H1 (cell line): ENCODE measurements at regions not wholly inside any gene's neighbourhood (a gene's known extent, or its start where the extent isn't known, plus 50 kb on each side); places are given as distances from the start of the nearest gene placed in this dataset.
A peak's percentile ranks its signal among the peaks of the same experiment; 100 is the strongest.

Source experiments
- CTCF ChIA-PET: fragments of 300-600 bp; sonication (Branson Sonifier 250); formaldehyde crosslinking; loops from one replicate; lab custom pipeline; 2021; ENCODE audit not compliant: partially characterized antibody; lab: Charles Lee
- POLR2A ChIA-PET: fragments of 300-600 bp; sonication (Branson Sonifier 250); formaldehyde crosslinking; loops from one replicate; lab custom pipeline; 2021; ENCODE audit warnings: inconsistent platforms; ENCODE audit not compliant: partially characterized antibody; lab: Charles Lee
- DNase-seq, 2 experiments: peaks; one replicate each; pipeline versions ENCODE4 v3.0.0 to v3.0.0-alpha.2; 2010 to 2022; ENCODE audit warnings: low spot score in 2 of 2, low read depth in 1 of 2, mixed read lengths in 1 of 2
- FAIRE-seq: peaks from 2 replicates; lab custom pipeline; 2011; peaks lifted over from hg19 to GRCh38; lab: Jason Lieb, UNC
- H2AFZ ChIP-seq: 2 replicates; pipeline ENCODE4 v1.8.1; 2012; ENCODE audit warnings: low read length, inconsistent platforms
- H2AK5ac ChIP-seq: 2 replicates; pipeline ENCODE4 v1.6.1; 2013; ENCODE audit warnings: low read depth, low read length
- H2BK120ac ChIP-seq: replicated peaks from 2 replicates; pipeline ENCODE3; 2013; ENCODE audit warnings: low read depth, low read length, inconsistent platforms
- H2BK12ac ChIP-seq: 2 replicates; pipeline ENCODE4 v1.6.1; 2013; ENCODE audit warnings: low read depth, low read length
- H2BK15ac ChIP-seq: 2 replicates; pipeline ENCODE4 v1.6.1; 2013; ENCODE audit warnings: low read length
- H2BK20ac ChIP-seq: 2 replicates; pipeline ENCODE4 v1.6.1; 2013; ENCODE audit warnings: low read length
- H2BK5ac ChIP-seq: 2 replicates; pipeline ENCODE4 v1.6.1; 2013; ENCODE audit warnings: low read depth, low read length
- H3K14ac ChIP-seq: 2 replicates; pipeline ENCODE4 v1.6.1; 2013; ENCODE audit warnings: inconsistent platforms; ENCODE audit not compliant: insufficient read length
- H3K18ac ChIP-seq: 2 replicates; pipeline ENCODE4 v1.6.1; 2013; ENCODE audit warnings: low read length; ENCODE audit errors: extremely low read depth
- H3K23ac ChIP-seq: 2 replicates; pipeline ENCODE4 v1.6.1; 2013; ENCODE audit warnings: inconsistent platforms; ENCODE audit not compliant: insufficient read length
- H3K23me2 ChIP-seq: 2 replicates; pipeline ENCODE4 v1.6.1; 2013; ENCODE audit warnings: low read depth, low read length
- H3K27ac ChIP-seq: 2 replicates; pipeline ENCODE4 v1.6.1; 2011; ENCODE audit warnings: low read depth, low read length, inconsistent platforms
- H3K27me3 ChIP-seq, 4 experiments: replicated peaks in 1 of 4; 1 replicate in 1 of 4; 2 replicates in 3 of 4; pipeline versions ENCODE4 v1.6.1 to v1.8.1; 2011 to 2013; ENCODE audit warnings: low read length in 3 of 4, mild to moderate bottlenecking in 3 of 4, inconsistent platforms in 2 of 4, mixed read lengths in 2 of 4, moderate library complexity in 1 of 4; ENCODE audit not compliant: control insufficient read depth in 3 of 4, insufficient read depth in 3 of 4; ENCODE audit errors: extremely low read depth in 1 of 4
- H3K36me3 ChIP-seq, 4 experiments: 2 replicates each; pipeline versions ENCODE4 v1.6.1 to v1.8.1; 2011 to 2013; ENCODE audit warnings: mild to moderate bottlenecking in 4 of 4, low read length in 3 of 4, moderate library complexity in 2 of 4, control low read depth in 1 of 4, inconsistent platforms in 1 of 4; ENCODE audit not compliant: insufficient read depth in 4 of 4, control insufficient read depth in 2 of 4
- H3K4ac ChIP-seq: replicated peaks from 2 replicates; pipeline ENCODE3; 2013; ENCODE audit warnings: low read length, low read depth, mixed read lengths, inconsistent platforms; ENCODE audit not compliant: insufficient read length
- H3K4me1 ChIP-seq, 4 experiments: replicated peaks in 1 of 4; 1 replicate in 1 of 4; 2 replicates in 3 of 4; pipeline versions ENCODE4 v1.6.1 to v1.8.1; 2011 to 2013; ENCODE audit warnings: low read length in 3 of 4, inconsistent platforms in 2 of 4, mixed read lengths in 1 of 4; ENCODE audit not compliant: insufficient read depth in 4 of 4, control insufficient read depth in 3 of 4
- H3K4me2 ChIP-seq, 2 experiments: 2 replicates each; pipeline versions ENCODE4 v1.6.1 to v1.8.1; 2011 to 2013; ENCODE audit warnings: low read depth in 2 of 2, low read length in 2 of 2, control low read depth in 1 of 2, inconsistent platforms in 1 of 2, mild to moderate bottlenecking in 1 of 2; ENCODE audit not compliant: insufficient read depth in 1 of 2
- H3K4me3 ChIP-seq, 4 experiments: fragments of 200-600, 300-600 bp in 1 of 4; sonication (generic), shearing (Covaris generic), sonication (Bioruptor Twin) in 1 of 4; 2 replicates each; pipeline versions ENCODE4 v1.5.1 to v1.8.1; 2011 to 2016; ENCODE audit warnings: low read length in 4 of 4, low read depth in 3 of 4, control low read depth in 2 of 4, inconsistent platforms in 2 of 4, mild to moderate bottlenecking in 2 of 4, mixed read lengths in 1 of 4, moderate library complexity in 1 of 4; ENCODE audit not compliant: insufficient read depth in 2 of 4; ENCODE audit errors: extremely low read depth in 1 of 4
- H3K56ac ChIP-seq: replicated peaks from 2 replicates; pipeline ENCODE3; 2013; ENCODE audit warnings: low read depth, mild to moderate bottlenecking, mixed read lengths, low read length, inconsistent platforms; ENCODE audit not compliant: insufficient read length
- H3K79me1 ChIP-seq: 2 replicates; pipeline ENCODE4 v1.6.1; 2013; ENCODE audit warnings: low read depth, low read length, control low read depth
- H3K79me2 ChIP-seq, 2 experiments: 2 replicates each; pipeline versions ENCODE4 v1.6.1 to v1.8.1; 2012 to 2013; ENCODE audit warnings: low read length in 2 of 2, mild to moderate bottlenecking in 2 of 2, inconsistent platforms in 1 of 2; ENCODE audit not compliant: insufficient read depth in 2 of 2, control insufficient read depth in 1 of 2
- H3K9ac ChIP-seq, 4 experiments: replicated peaks in 1 of 4; 1 replicate in 1 of 4; 2 replicates in 3 of 4; pipeline versions ENCODE4 v1.6.1 to v1.8.1; 2011 to 2013; ENCODE audit warnings: low read depth in 3 of 4, low read length in 3 of 4, control low read depth in 2 of 4, mild to moderate bottlenecking in 2 of 4, moderate library complexity in 2 of 4, inconsistent platforms in 1 of 4; ENCODE audit errors: extremely low read depth in 1 of 4
- H3K9me3 ChIP-seq, 2 experiments: 2 replicates each; pipeline versions ENCODE4 v1.6.1 to v1.8.1; 2012 to 2013; ENCODE audit warnings: mild to moderate bottlenecking in 2 of 2, moderate library complexity in 2 of 2, control low read depth in 1 of 2, inconsistent platforms in 1 of 2, low read depth in 1 of 2, low read length in 1 of 2, mixed read lengths in 1 of 2; ENCODE audit not compliant: insufficient read depth in 2 of 2
- H4K20me1 ChIP-seq, 2 experiments: replicated peaks in 1 of 2; 2 replicates each; pipeline versions ENCODE3 to v1.8.1; 2011 to 2013; ENCODE audit warnings: inconsistent platforms in 2 of 2, low read length in 2 of 2, mild to moderate bottlenecking in 1 of 2; ENCODE audit not compliant: insufficient read depth in 2 of 2, control insufficient read depth in 1 of 2
- H4K5ac ChIP-seq: 2 replicates; pipeline ENCODE4 v1.6.1; 2013; ENCODE audit warnings: low read length, low read depth, mixed read lengths, inconsistent platforms; ENCODE audit not compliant: insufficient read length
- H4K8ac ChIP-seq: 2 replicates; pipeline ENCODE4 v1.8.0; 2013; ENCODE audit warnings: mild to moderate bottlenecking, moderate library complexity, low read length, inconsistent platforms; ENCODE audit not compliant: insufficient read depth; ENCODE audit errors: extremely low read depth
- H4K91ac ChIP-seq: replicated peaks from 2 replicates; pipeline ENCODE3; 2013; ENCODE audit warnings: low read length, mixed read lengths, inconsistent platforms; ENCODE audit not compliant: insufficient read length
- ATF2 ChIP-seq: IDR thresholded peaks from 2 replicates; pipeline ENCODE4 v1.6.1; 2012; ENCODE audit warnings: low read length, inconsistent platforms
- CHD1 ChIP-seq: IDR thresholded peaks from 2 replicates; pipeline ENCODE4 v1.6.1; 2012; ENCODE audit warnings: low read depth, low read length, improper control_type of control experiment
- CTBP2 ChIP-seq: IDR thresholded peaks from 2 replicates; pipeline ENCODE4 v1.7.0; 2011; ENCODE audit warnings: borderline replicate concordance, mild to moderate bottlenecking, moderate library complexity, mixed read lengths, low read length; ENCODE audit not compliant: insufficient read depth, insufficient read length
- CTCF ChIP-seq, 3 experiments: IDR thresholded peaks; 1 replicate in 2 of 3; 2 replicates in 1 of 3; pipeline versions ENCODE4 v1.5.1 to v1.6.1; 2011; ENCODE audit warnings: low read length in 3 of 3, mild to moderate bottlenecking in 3 of 3, inconsistent platforms in 2 of 3, low read depth in 1 of 3, moderate library complexity in 1 of 3; ENCODE audit not compliant: insufficient read depth in 1 of 3; ENCODE audit errors: control extremely low read depth in 1 of 3
- EP300 ChIP-seq, 2 experiments: IDR thresholded peaks; 1 replicate in 1 of 2; 2 replicates in 1 of 2; pipeline ENCODE4 v1.6.1; 2011 to 2012; ENCODE audit warnings: low read depth in 2 of 2, low read length in 2 of 2, mild to moderate bottlenecking in 2 of 2, borderline replicate concordance in 1 of 2, inconsistent platforms in 1 of 2, moderate library complexity in 1 of 2
- FOSL1 ChIP-seq: IDR thresholded peaks from 2 replicates; pipeline ENCODE4 v1.6.1; 2011; ENCODE audit warnings: mild to moderate bottlenecking, low read depth, low read length, moderate library complexity; ENCODE audit not compliant: insufficient read depth
- SIX5 ChIP-seq: IDR thresholded peaks from 2 replicates; pipeline ENCODE4 v1.6.1; 2011; ENCODE audit warnings: mild to moderate bottlenecking, low read depth, low read length
- SP1 ChIP-seq: IDR thresholded peaks from 2 replicates; pipeline ENCODE4 v1.6.1; 2011; ENCODE audit warnings: low read depth, low read length
- TAF1 ChIP-seq: IDR thresholded peaks from 2 replicates; pipeline ENCODE4 v1.6.1; 2011; ENCODE audit warnings: mild to moderate bottlenecking, low read depth, low read length
- TCF12 ChIP-seq: IDR thresholded peaks from 2 replicates; pipeline ENCODE4 v1.6.1; 2011; ENCODE audit warnings: low read depth, mild to moderate bottlenecking, low read length
- TEAD4 ChIP-seq: IDR thresholded peaks from 2 replicates; pipeline ENCODE4 v1.6.1; 2012; ENCODE audit warnings: low read depth, low read length, inconsistent platforms, mixed read lengths
- WGBS, 2 experiments: shearing (Covaris generic) in 1 of 2; methylation state at CpG; one replicate each; pipeline versions ENCODE4 v1.1.6 to v1.1.7; 2013 to 2015; ENCODE audit warnings: low lambda C conversion rate in 2 of 2, mixed read lengths in 2 of 2, inconsistent platforms in 1 of 2, low coverage in 1 of 2, missing lambda C conversion rate in 1 of 2; ENCODE audit not compliant: insufficient replicate concordance in 2 of 2, insufficient coverage in 1 of 2, insufficient read length in 1 of 2; ENCODE audit errors: extremely low coverage in 1 of 2, missing lambda C conversion rate in 1 of 2; 5-methylcytosine and 5-hydroxymethylcytosine counted together

GRCh38 chr2:147327613-147328012, 517.2 kb upstream of the ACVR2A start:
- H3K79me2 ChIP-seq = no peaks in the 10 kb centered on the region
- H4K91ac ChIP-seq = no peak overlapping the region
- no peaks in the 10 kb centered on the region for H3K27me3 ChIP-seq
- no peak overlapping the region for H3K14ac ChIP-seq
- no peak overlapping the region for H4K5ac ChIP-seq
- H2BK15ac ChIP-seq = no peak overlapping the region
- no peak overlapping the region for H2BK20ac ChIP-seq
- no peaks in the 10 kb centered on the region for H3K36me3 ChIP-seq
- no peak overlapping the region for H3K9ac ChIP-seq
- H3K79me1 ChIP-seq = no peaks in the 10 kb centered on the region
- no peak overlapping the region for H3K4me3 ChIP-seq
- 88% methylated on average over 6 of the region's 6 CpGs; no CpG with 5 or more reads in 1 of the 2 experiments for WGBS, 2 experiments
- H2BK12ac ChIP-seq = no peak overlapping the region
- H3K4me1 ChIP-seq = no peaks in the 10 kb centered on the region
- no peak overlapping the region for H3K4ac ChIP-seq
- no peak overlapping the region for H4K8ac ChIP-seq
- no peaks in the 10 kb centered on the region for H3K23me2 ChIP-seq
- no peak for FAIRE-seq
- H3K23ac ChIP-seq = no peak overlapping the region
- H4K20me1 ChIP-seq = no peaks in the 10 kb centered on the region
- H2BK120ac ChIP-seq = no peak overlapping the region
- ChIA-PET CTCF (no interaction called here), POLR2A (no interaction called here)
- H3K18ac ChIP-seq = no peak overlapping the region
- no peak overlapping the region for H2AK5ac ChIP-seq
- no peak overlapping the region for H2BK5ac ChIP-seq
- no peak overlapping the region for H3K56ac ChIP-seq
- 0 out of 2 replicates have a peak overlapping the region, but pooled peaks have one; percentile 30 for H2AFZ ChIP-seq
- no peak for DNase-seq
- no peak overlapping the region for H3K27ac ChIP-seq
- H3K4me2 ChIP-seq = no peak overlapping the region
- no peaks in the 10 kb centered on the region for H3K9me3 ChIP-seq
- TF ChIP-seq SIX5 (no peak), CTBP2 (no peak), TAF1 (no peak), CTCF (IDR thresholded peaks at IDR 0.05; ENCODE audit: control extremely low read depth in 1 of 3, insufficient read depth in 1 of 3, low read depth in 1 of 3, low read length in 3 of 3) (no peak), CHD1 (no peak), FOSL1 (no peak), EP300 (IDR thresholded peaks at IDR 0.05; ENCODE audit: borderline replicate concordance in 1 of 2, low read depth in 2 of 2, low read length in 2 of 2) (no peak), TCF12 (no peak), SP1 (no peak), TEAD4 (no peak), ATF2 (no peak)
